OCI-LY7 (cell line): ENCODE measurements at regions not wholly inside any gene's neighbourhood (a gene's known extent, or its start where the extent isn't known, plus 50 kb on each side); places are given as distances from the start of the nearest gene placed in this dataset.

ENCODE experiments used
- BruUV-seq: library from RNA; stranded (reverse); fragments of 400-500 nt; replicated peaks from 2 replicates; lab custom pipeline; 2021; lab: Mats Ljungman, UMichigan
- CTCF ChIA-PET: fragments of 300-600 bp; sonication (Branson Sonifier 250); formaldehyde crosslinking; loops from one replicate; lab custom pipeline; 2022; ENCODE audit warnings: antibody characterized with exemption; ENCODE audit not compliant: unreplicated experiment; lab: Charles Lee
- POLR2A ChIA-PET: fragments of 300-600 bp; sonication (Branson Sonifier 250); formaldehyde crosslinking; loops from one replicate; lab custom pipeline; 2022; ENCODE audit warnings: antibody characterized with exemption; lab: Charles Lee
- DNase-seq: peaks from one replicate; pipeline ENCODE4 v3.0.0-alpha.2; 2015; ENCODE audit warnings: low spot score
- H2AFZ ChIP-seq: fragments of 200-600 bp; sonication (generic), shearing (Covaris generic); 2 replicates; pipeline ENCODE4 v1.6.1; 2014; ENCODE audit warnings: mild to moderate bottlenecking, antibody characterized with exemption, low read length, moderate library complexity
- H3K27ac ChIP-seq: fragments of 200-600 bp; sonication (generic); 2 replicates; pipeline ENCODE4 v1.5.1; 2014; ENCODE audit warnings: mixed run types, low read depth, mild to moderate bottlenecking, moderate library complexity, low read length, inconsistent platforms; ENCODE audit not compliant: poor library complexity, severe bottlenecking
- H3K36me3 ChIP-seq: fragments of 200-600 bp; sonication (generic); 2 replicates; pipeline ENCODE4 v1.6.1; 2014; ENCODE audit warnings: mild to moderate bottlenecking, antibody characterized with exemption, low read length, moderate library complexity, mixed read lengths; ENCODE audit not compliant: insufficient read depth
- H3K4me1 ChIP-seq: fragments of 200-600 bp; sonication (generic); 2 replicates; pipeline ENCODE4 v1.5.1; 2014; ENCODE audit warnings: mild to moderate bottlenecking, low read length; ENCODE audit not compliant: insufficient read depth, poor library complexity, severe bottlenecking
- H3K4me2 ChIP-seq: fragments of 200-600 bp; sonication (generic); 2 replicates; pipeline ENCODE4 v1.6.1; 2014; ENCODE audit warnings: mild to moderate bottlenecking, low read length
- H3K4me3 ChIP-seq: fragments of 200-600 bp; sonication (generic); 2 replicates; pipeline ENCODE4 v1.5.1; 2014; ENCODE audit warnings: mild to moderate bottlenecking, low read depth, low read length; ENCODE audit not compliant: poor library complexity, severe bottlenecking
- H3K79me2 ChIP-seq: fragments of 200-600 bp; sonication (generic); 2 replicates; pipeline ENCODE4 v1.6.1; 2016; ENCODE audit warnings: low read depth, mild to moderate bottlenecking, low read length, moderate library complexity, mixed read lengths; ENCODE audit not compliant: insufficient read depth
- H3K9me2 ChIP-seq: fragments of 200-600 bp; sonication (generic); 2 replicates; pipeline ENCODE4 v1.6.1; 2016; ENCODE audit warnings: mild to moderate bottlenecking, low read length, mixed read lengths; ENCODE audit not compliant: insufficient read depth
- H3K9me3 ChIP-seq: fragments of 200-600 bp; sonication (generic); 2 replicates; pipeline ENCODE4 v1.6.1; 2014; ENCODE audit warnings: mild to moderate bottlenecking, mixed run types, low read length, mixed read lengths
- H4K20me1 ChIP-seq: fragments of 200-600 bp; sonication (generic); 2 replicates; pipeline ENCODE4 v1.6.1; 2014; ENCODE audit warnings: mild to moderate bottlenecking, antibody characterized with exemption, low read length, moderate library complexity, mixed read lengths; ENCODE audit not compliant: insufficient read depth
- CTCF ChIP-seq: fragments of 200-600 bp; sonication (generic); conservative IDR thresholded peaks from 2 replicates; pipeline ENCODE4 v1.5.1; 2014; ENCODE audit warnings: mild to moderate bottlenecking, antibody characterized with exemption, low read length, moderate library complexity, mixed read lengths
- EZH2phosphoT487 ChIP-seq: fragments of 200-600 bp; sonication (generic); IDR thresholded peaks from 2 replicates; pipeline ENCODE4 v1.6.1; 2018; ENCODE audit warnings: low read depth, borderline replicate concordance, mild to moderate bottlenecking, mixed run types, antibody characterized with exemption, low read length, moderate library complexity, mixed read lengths
- intact Hi-C: fragments of 100-400 bp; cut with micrococcal nuclease; formaldehyde crosslinking; loops from one replicate; pipeline ENCODE4 v1.10.0; 2022; ENCODE audit not compliant: unreplicated experiment

- H3K79me2 ChIP-seq, result no peaks in the 10 kb centered on the region
- no peak overlapping the region for H2AFZ ChIP-seq
- no peaks in the 10 kb centered on the region for H4K20me1 ChIP-seq
- no peaks in the 10 kb centered on the region for H3K4me1 ChIP-seq
- TF ChIP-seq CTCF (no peak), EZH2phosphoT487 (no peak)
- POLR2A ChIA-PET, result no interaction called here
- no peaks in the 10 kb centered on the region for H3K9me2 ChIP-seq
- no peaks in the 10 kb centered on the region for H3K9me3 ChIP-seq
- CTCF ChIA-PET, result no interaction called here
- intact Hi-C loops, result no loop called here
- H3K4me3 ChIP-seq, result no peak overlapping the region
- BruUV-seq, result no TSS peak
- no peaks in the 10 kb centered on the region for H3K36me3 ChIP-seq
- no peak for DNase-seq
- no peak overlapping the region for H3K27ac ChIP-seq
- no peak overlapping the region for H3K4me2 ChIP-seq
These were observed 159.5 kb downstream of the KIF26A start for GRCh38 chr14:104297721-104298401.

GRCh38 chr14:104298458-104298857 lies 160.1 kb downstream of the KIF26A start:
- Histone ChIP-seq H3K9me3 (no peaks in the 10 kb centered on the region), H3K9me2 (no peaks in the 10 kb centered on the region), H3K4me2 (no peak overlapping the region), H3K79me2 (no peaks in the 10 kb centered on the region), H4K20me1 (no peaks in the 10 kb centered on the region), H3K27ac (no peak overlapping the region), H3K4me1 (no peaks in the 10 kb centered on the region), H2AFZ (no peak overlapping the region), H3K36me3 (no peaks in the 10 kb centered on the region), H3K4me3 (no peak overlapping the region)
- TF ChIP-seq CTCF, result no peak
- no peak for TF ChIP-seq EZH2phosphoT487
- no TSS peak for BruUV-seq
- DNase-seq, result no peak
- ChIA-PET CTCF (no interaction called here), POLR2A (no interaction called here)
- intact Hi-C loops, result no loop called here

GRCh38 chr14:104299993-104300761 lies 161.8 kb downstream of the KIF26A start:
- no peaks in the 10 kb centered on the region for H3K79me2 ChIP-seq
- TF ChIP-seq EZH2phosphoT487, result no peak
- no TSS peak for BruUV-seq
- ChIA-PET CTCF (interaction anchor here (0.7 kb wide), 1 partner anchor 148 kb away, joined by 3 read pairs; no protein-coding TSS in a partner anchor), POLR2A (no interaction called here)
- intact Hi-C loops, result no loop called here
- no peak overlapping the region for H2AFZ ChIP-seq
- DNase-seq, result no peak
- no peak overlapping the region for H3K4me3 ChIP-seq
- H3K36me3 ChIP-seq, result no peaks in the 10 kb centered on the region
- no peaks in the 10 kb centered on the region for H3K9me3 ChIP-seq
- H3K27ac ChIP-seq, result no peak overlapping the region
- H3K4me2 ChIP-seq, result no peak overlapping the region
- no peaks in the 10 kb centered on the region for H4K20me1 ChIP-seq
- no peaks in the 10 kb centered on the region for H3K9me2 ChIP-seq
- H3K4me1 ChIP-seq, result no peaks in the 10 kb centered on the region
